ENCODE measurements at regions not wholly inside any gene's neighbourhood (a gene's known extent, or its start where the extent isn't known, plus 50 kb on each side); places are given as distances from the start of the nearest gene placed in this dataset.

GRCh38 chr6:105902401-105903031 lies 183.6 kb upstream of the PRDM1 start:
- no peaks in the 10 kb centered on the region for H3K36me3 Mint-ChIP-seq (ENCODE audit: low read depth)
- POLR2A ChIA-PET, result no interaction called here
- CTCF ChIA-PET, result no interaction called here

GRCh38 chr6:105901583-105901982 lies 184.6 kb upstream of the PRDM1 start:
- DNase-seq (no peak), ATAC-seq (ENCODE audit: poor library complexity) (no peak)
- Mint-ChIP-seq H3K27me3 (no peaks in the 10 kb centered on the region), H3K4me1 (ENCODE audit: low read depth) (peaks cover 11% of the 10 kb centered on the region), H3K27ac (no peak overlapping the region), H3K4me3 (no peak overlapping the region), H3K9me3 (no peaks in the 10 kb centered on the region), H3K36me3 (ENCODE audit: low read depth) (no peaks in the 10 kb centered on the region)
- CTCF ChIA-PET, result no interaction called here
- Histone ChIP-seq H3K36me3 (ENCODE audit: insufficient read depth, low read length) (no peaks in the 10 kb centered on the region), H3K4me3 (ENCODE audit: low read length) (no peak overlapping the region), H3K27ac (ENCODE audit: low read depth in 1 of 2, low read length in 2 of 2) (no peak overlapping the region), H3K4me1 (ENCODE audit: insufficient read depth, low read length) (peaks cover 8% of the 10 kb centered on the region), H3K9me3 (ENCODE audit: control insufficient read depth in 1 of 2, insufficient read depth in 1 of 2, low read length in 2 of 2) (no peaks in the 10 kb centered on the region), H3K27me3 (ENCODE audit: control insufficient read depth in 1 of 2, insufficient read depth in 2 of 2, low read length in 2 of 2) (peaks cover 0 to 2% of the 10 kb centered on the region in 2 experiments)
- intact Hi-C loops (cut with DNase I, micrococcal nuclease), result no loop called here
- POLR2A ChIA-PET, result interaction anchor here (0.7 kb wide), 1 partner anchor 197 kb away, joined by 3 read pairs; no protein-coding TSS in a partner anchor
- TF ChIP-seq CTCF (IDR thresholded peaks at IDR 0.05), result no peak

More at GRCh38 chr6:105902401-105903031, 183.6 kb upstream of the PRDM1 start:
- H3K27me3 ChIP-seq (ENCODE audit: control insufficient read depth in 1 of 2, insufficient read depth in 2 of 2, low read length in 2 of 2), result no peaks in the 10 kb centered on the region
- peaks cover 11% of the 10 kb centered on the region for H3K4me1 Mint-ChIP-seq (ENCODE audit: low read depth)
- H3K27ac Mint-ChIP-seq, result no peak overlapping the region
- TF ChIP-seq CTCF (IDR thresholded peaks at IDR 0.05), result no peak
- no peak overlapping the region for H3K4me3 ChIP-seq (ENCODE audit: low read length)
- H3K9me3 ChIP-seq (ENCODE audit: control insufficient read depth in 1 of 2, insufficient read depth in 1 of 2, low read length in 2 of 2), result no peaks in the 10 kb centered on the region
- H3K4me3 Mint-ChIP-seq, result no peak overlapping the region
- H3K4me1 ChIP-seq (ENCODE audit: insufficient read depth, low read length), result peaks cover 8% of the 10 kb centered on the region
- H3K27ac ChIP-seq (ENCODE audit: low read depth in 1 of 2, low read length in 2 of 2), result no peak overlapping the region
- DNase-seq, result no peak
- no peak for ATAC-seq (ENCODE audit: poor library complexity)
- H3K9me3 Mint-ChIP-seq, result no peaks in the 10 kb centered on the region
- no peaks in the 10 kb centered on the region for H3K36me3 ChIP-seq (ENCODE audit: insufficient read depth, low read length)
- intact Hi-C loops (cut with DNase I, micrococcal nuclease), result no loop called here
- H3K27me3 Mint-ChIP-seq, result no peaks in the 10 kb centered on the region

- H3K4me1 ChIP-seq (ENCODE audit: insufficient read depth, low read length), result peaks cover 8% of the 10 kb centered on the region
- H3K4me3 Mint-ChIP-seq, result no peak overlapping the region
- H3K4me1 Mint-ChIP-seq (ENCODE audit: low read depth), result peaks cover 11% of the 10 kb centered on the region
- ChIA-PET CTCF (no interaction called here), POLR2A (no interaction called here)
- peaks cover 0 to 4% of the 10 kb centered on the region in 2 experiments for H3K27me3 ChIP-seq (ENCODE audit: control insufficient read depth in 1 of 2, insufficient read depth in 2 of 2, low read length in 2 of 2)
- no peak overlapping the region for H3K27ac Mint-ChIP-seq
- H3K9me3 ChIP-seq (ENCODE audit: control insufficient read depth in 1 of 2, insufficient read depth in 1 of 2, low read length in 2 of 2), result no peaks in the 10 kb centered on the region
- H3K4me3 ChIP-seq (ENCODE audit: low read length), result no peak overlapping the region
- no peaks in the 10 kb centered on the region for H3K9me3 Mint-ChIP-seq
- no peak for TF ChIP-seq CTCF (IDR thresholded peaks at IDR 0.05)
- no peak overlapping the region for H3K27ac ChIP-seq (ENCODE audit: low read depth in 1 of 2, low read length in 2 of 2)
- no peaks in the 10 kb centered on the region for H3K36me3 Mint-ChIP-seq (ENCODE audit: low read depth)
- ATAC-seq (ENCODE audit: poor library complexity) (no peak), DNase-seq (peak in 2 of 14 experiments; percentile 37 to 47)
- H3K27me3 Mint-ChIP-seq, result no peaks in the 10 kb centered on the region
- intact Hi-C loops (cut with DNase I, micrococcal nuclease), result no loop called here
- no peaks in the 10 kb centered on the region for H3K36me3 ChIP-seq (ENCODE audit: insufficient read depth, low read length)
Measured at GRCh38 chr6:105900125-105900937, 185.8 kb upstream of the PRDM1 start.
